Activated CD4-positive, alpha-beta T cell treated with anti-CD3 and anti-CD28 coated beads, Interleukin-2, amount 50 U/mL, for 1 hour (primary cell): ENCODE measurements at regions not wholly inside any gene's neighbourhood (a gene's known extent, or its start where the extent isn't known, plus 50 kb on each side); places are given as distances from the start of the nearest gene placed in this dataset.
"Not testable (repeated sequence)": the region's sequence is repeated elsewhere in the genome, so short reads cannot be mapped to it uniquely, and the experiment has no call there.

Experiments used
- DNase-seq: peaks from one replicate; pipeline ENCODE4 v3.0.0-alpha.2; 2020

- DNase-seq, result no peak
Observed at GRCh38 chr2:35787302-35788031, 568.1 kb upstream of the CRIM1 start.

GRCh38 chr2:35785564-35785963 is 570.0 kb upstream of the CRIM1 start:
- DNase-seq, result no peak

GRCh38 chr2:35784777-35785176 is 570.8 kb upstream of the CRIM1 start:
- no peak for DNase-seq

- DNase-seq, result no peak
Observed at GRCh38 chr2:35783723-35784122, 571.9 kb upstream of the CRIM1 start.

GRCh38 chr2:35741556-35741955 is 614.0 kb upstream of the CRIM1 start:
- DNase-seq, result no peak

GRCh38 chr2:35731674-35732073 is 623.9 kb upstream of the CRIM1 start:
- DNase-seq, result no peak

GRCh38 chr2:35714883-35715282 is 640.7 kb upstream of the CRIM1 start:
- no peak for DNase-seq

GRCh38 chr2:35708411-35708923 is 647.1 kb upstream of the CRIM1 start:
- no peak for DNase-seq

- no peak for DNase-seq
Observed at GRCh38 chr2:35688309-35688708, 667.3 kb upstream of the CRIM1 start.

GRCh38 chr2:35651688-35652323 is 703.8 kb upstream of the CRIM1 start:
- DNase-seq, result no peak

GRCh38 chr2:35614640-35615039 is 740.9 kb upstream of the CRIM1 start:
- no peak for DNase-seq

GRCh38 chr2:35606394-35606793 is 749.2 kb upstream of the CRIM1 start:
- DNase-seq, result no peak

GRCh38 chr2:35598310-35598709 is 757.3 kb upstream of the CRIM1 start:
- no peak for DNase-seq

GRCh38 chr2:35591886-35592285 is 763.7 kb upstream of the CRIM1 start:
- DNase-seq, result no peak

GRCh38 chr2:35585972-35586371 is 769.6 kb upstream of the CRIM1 start:
- no peak for DNase-seq

GRCh38 chr2:35582637-35583036 is 772.9 kb upstream of the CRIM1 start:
- no peak for DNase-seq

- no peak for DNase-seq
Observed at GRCh38 chr2:35580956-35581355, 774.6 kb upstream of the CRIM1 start.

- DNase-seq, result not testable (repeated sequence)
Observed at GRCh38 chr2:35568574-35568973, 787.0 kb upstream of the CRIM1 start.

GRCh38 chr2:35562488-35562887 is 793.1 kb upstream of the CRIM1 start:
- DNase-seq, result no peak

- DNase-seq, result no peak
Observed at GRCh38 chr2:35548171-35548570, 807.4 kb upstream of the CRIM1 start.

GRCh38 chr2:35545301-35545700 is 810.3 kb upstream of the CRIM1 start:
- DNase-seq, result no peak

- DNase-seq, result no peak
Observed at GRCh38 chr2:35538796-35539195, 816.8 kb upstream of the CRIM1 start.

GRCh38 chr2:35530615-35531135 is 824.9 kb upstream of the CRIM1 start:
- DNase-seq, result no peak

GRCh38 chr2:35526741-35527140 is 828.8 kb upstream of the CRIM1 start:
- DNase-seq, result no peak
